Eye (tissue), 1 donor: ENCODE measurements at regions not wholly inside any gene's neighbourhood (a gene's known extent, or its start where the extent isn't known, plus 50 kb on each side); places are given as distances from the start of the nearest gene placed in this dataset.

ENCODE experiments used
- DNase-seq: peaks from one replicate; pipeline ENCODE4 v3.0.0-alpha.2; 2015

DNA sequence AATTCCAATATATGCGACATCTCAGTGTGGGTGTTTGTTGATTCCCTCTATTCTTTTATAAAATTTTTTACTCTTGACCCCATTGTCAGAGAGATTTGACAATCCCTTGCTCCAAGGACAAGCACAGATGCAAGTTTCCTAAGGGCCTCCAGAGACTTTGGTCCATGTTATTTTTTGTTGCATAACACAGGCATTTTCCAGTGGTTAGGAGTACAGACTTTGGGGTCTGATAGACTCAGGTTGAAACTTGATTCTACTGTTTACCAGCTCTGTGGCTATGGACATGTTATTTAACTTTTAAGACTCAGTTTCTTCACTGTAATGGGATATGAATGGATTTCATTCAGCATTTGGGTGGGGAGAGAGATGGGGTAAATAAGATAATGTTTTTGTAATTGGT, 361.3 kb downstream of the ENC1 start:
- no peak for DNase-seq

DNA sequence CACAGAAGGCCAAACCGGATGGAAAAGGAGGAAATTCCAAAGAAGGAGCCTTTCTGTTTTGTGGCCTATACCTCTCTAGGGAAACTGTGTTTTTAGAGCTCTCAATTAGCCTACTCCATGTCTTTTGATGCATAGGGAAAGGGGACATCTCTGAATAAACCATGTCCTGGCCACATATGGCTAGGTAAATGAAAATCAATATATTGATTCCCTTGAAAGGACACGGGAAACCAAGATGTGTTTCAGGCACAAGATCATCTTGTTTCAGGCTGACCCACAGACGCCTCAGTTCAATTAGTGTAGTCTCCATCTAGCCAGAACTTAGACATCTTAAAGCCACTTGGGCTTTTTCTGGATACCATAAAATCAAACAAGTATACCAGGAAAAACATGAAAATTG, 363.1 kb downstream of the ENC1 start:
- peak; percentile 51 for DNase-seq

DNA sequence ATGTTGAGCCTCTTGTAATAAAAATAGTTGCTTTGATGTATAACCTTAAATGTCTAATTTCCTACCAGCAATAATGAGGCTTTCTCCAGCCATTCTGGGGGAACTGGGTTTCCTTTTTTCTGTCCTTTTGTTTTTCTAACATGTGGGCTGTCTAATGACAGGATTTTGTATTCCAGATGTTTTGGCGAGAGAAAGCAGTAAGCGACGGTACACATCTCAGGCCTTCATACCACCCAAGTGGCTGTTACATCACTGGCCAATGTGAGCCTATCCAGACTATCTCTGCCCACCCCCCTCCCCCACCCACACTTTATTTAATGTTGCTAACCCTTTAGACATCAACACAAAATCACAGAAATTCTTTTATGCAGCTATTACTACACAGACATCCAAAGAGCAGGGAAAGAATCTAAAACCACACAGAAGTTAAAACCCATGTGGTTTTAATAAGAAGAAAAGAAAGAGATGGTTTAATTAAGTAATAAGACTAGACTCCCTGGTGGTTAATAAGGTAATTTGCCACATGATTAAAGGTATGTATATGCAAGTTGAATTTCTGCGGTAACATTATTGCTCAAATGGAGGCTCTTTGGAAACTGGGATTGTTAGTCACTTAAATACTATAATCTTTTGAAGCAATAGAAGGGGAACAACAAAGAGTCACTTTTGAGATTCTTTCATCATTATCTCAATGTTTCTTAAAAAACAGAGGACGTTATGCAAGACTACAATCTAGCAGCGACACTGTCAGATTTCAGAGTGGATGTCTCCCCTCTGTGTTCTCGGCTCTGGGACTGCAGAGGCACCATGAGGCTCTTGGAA, 365.1 kb downstream of the ENC1 start:
- peak; percentile 28 for DNase-seq

DNA sequence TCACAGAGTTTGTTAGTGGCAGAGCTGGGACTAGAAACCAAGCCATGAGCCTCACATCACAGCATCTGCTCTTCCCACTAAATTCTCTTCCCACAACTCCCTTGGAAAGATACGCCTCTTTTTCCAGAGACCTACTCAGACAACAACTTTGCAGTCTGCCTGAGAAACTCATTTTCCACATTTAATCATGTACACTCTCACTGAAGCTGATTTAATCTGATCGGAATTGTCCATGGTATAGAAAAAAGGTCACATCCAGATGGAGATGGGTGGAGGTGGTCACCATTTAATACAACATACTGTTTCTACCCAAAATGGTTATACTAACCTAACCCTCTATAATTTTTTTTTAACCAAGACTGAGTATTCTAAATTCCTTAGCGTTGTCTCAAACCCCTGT, 366.2 kb downstream of the ENC1 start:
- DNase-seq, result no peak

DNA sequence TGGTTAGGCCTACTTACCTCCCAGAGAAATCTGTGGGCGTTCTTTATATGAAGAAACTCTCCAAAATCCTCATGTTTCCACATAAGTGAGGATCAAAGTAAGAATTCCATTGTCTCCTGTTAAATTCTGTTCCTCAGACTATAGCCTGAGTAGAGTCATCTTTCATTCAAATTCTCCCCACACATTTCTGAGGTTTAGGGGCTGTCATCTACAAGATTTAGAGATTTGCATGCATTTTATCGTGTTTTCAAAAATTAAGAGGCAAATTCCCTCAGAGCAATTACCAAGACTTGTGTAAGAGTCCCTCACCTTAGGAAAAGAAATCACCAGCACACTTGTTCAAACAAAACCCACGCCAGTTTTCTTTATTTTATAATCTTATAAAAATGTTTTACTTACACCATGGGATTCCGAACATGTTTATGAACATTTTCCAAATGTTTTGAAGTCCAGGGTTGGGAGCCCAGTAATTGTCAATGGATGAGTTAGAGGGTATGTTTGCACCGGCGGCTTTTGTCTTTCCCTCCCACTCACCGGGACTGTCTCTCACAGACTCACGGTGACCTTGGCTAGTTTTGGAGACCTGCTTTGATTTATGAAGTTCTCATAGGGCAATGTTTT, 367.6 kb downstream of the ENC1 start:
- DNase-seq, result no peak

DNA sequence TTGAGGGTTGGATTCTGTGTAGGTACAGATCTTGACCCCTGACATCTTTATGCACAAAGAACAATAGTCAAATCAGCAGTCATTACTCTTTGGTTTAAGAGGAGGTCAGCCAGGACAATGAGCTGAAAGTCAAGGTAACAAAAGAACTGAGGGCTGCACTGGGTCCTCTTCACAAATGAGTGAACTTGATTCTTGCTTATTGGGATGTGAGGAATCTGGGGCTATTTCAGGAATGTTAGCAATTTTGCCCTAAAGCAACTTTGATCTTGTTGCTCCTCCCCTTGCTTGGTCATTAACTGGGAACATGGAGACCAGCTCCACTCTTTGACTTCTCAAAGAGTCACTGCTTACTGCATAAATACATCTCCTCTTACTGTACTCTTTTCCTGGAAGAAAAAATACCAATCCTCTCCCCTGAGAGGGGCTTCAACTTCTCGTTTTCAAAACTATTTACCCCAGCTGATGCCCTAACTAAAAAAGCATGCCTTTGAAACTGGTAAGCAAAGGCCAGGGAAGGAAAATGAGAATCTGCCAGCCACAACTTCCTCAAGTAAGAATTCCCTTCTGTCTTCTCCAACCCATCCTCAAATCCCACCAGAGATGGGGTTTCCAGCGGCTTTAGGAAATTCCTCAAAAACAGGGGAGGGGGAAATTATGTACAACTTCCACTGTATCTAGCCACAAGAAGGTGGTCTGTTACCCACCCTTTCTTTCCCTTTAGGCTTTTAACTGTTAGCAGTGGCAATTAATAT, 368.3 kb downstream of the ENC1 start:
- peak; percentile 65 for DNase-seq

DNA sequence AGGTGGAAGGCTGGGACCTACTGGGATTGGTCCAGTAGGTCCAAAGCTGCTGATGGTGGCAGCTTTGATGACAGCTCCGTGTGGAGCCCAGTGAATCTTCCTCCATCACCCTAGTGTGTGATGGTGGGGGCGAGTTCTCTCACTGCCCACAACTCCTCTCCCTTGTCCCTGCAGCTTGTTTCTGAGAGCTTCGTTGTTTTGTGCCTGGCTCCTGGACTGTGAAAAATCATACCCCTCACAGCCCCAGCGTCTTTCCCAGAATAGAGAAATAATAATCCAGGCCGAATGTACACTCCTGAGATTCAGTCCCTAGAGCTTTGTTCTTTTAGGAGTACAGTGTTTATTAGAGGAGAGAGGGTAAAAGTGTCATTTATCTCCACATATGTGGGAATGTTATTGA, 372.2 kb downstream of the ENC1 start:
- DNase-seq, result no peak

DNA sequence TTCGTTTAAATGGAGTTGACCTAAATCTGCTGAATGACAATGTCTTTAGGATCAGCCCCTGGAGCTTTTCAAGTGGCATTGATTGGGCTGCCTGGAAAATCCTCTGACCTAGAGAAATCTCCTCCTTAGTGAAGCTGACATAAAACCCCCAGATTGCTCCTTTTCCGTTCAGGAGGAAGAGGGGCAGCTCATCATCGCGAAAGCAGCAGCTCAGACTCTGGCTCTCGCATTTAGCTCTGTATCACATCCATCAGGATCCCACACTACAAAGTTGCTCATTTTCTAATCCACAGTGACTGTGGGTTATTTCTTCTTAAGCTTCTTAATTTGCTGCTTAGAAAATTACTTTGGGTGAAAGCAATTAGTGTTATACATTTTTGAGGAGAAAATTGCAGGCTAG, 373.7 kb downstream of the ENC1 start:
- DNase-seq, result peak; percentile 34

DNA sequence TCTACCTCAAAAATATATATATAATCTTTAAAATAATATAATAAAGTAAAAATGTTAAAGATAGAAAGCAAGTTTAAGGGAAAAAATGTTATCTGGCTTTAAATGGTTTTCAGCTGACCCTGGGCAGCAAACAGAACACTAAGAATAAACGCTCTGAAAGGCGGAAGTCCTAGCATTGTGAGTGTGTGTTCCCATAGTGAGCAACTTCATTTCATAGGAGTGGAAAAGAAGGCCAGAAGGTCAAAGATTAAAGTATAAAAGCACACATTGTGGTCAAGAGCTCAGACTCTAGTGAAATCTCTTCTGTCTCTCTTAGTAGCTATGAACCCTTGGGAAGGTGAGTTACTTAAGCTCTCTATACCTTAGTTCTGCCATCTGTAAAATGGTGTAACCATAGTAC, 374.4 kb downstream of the ENC1 start:
- no peak for DNase-seq

DNA sequence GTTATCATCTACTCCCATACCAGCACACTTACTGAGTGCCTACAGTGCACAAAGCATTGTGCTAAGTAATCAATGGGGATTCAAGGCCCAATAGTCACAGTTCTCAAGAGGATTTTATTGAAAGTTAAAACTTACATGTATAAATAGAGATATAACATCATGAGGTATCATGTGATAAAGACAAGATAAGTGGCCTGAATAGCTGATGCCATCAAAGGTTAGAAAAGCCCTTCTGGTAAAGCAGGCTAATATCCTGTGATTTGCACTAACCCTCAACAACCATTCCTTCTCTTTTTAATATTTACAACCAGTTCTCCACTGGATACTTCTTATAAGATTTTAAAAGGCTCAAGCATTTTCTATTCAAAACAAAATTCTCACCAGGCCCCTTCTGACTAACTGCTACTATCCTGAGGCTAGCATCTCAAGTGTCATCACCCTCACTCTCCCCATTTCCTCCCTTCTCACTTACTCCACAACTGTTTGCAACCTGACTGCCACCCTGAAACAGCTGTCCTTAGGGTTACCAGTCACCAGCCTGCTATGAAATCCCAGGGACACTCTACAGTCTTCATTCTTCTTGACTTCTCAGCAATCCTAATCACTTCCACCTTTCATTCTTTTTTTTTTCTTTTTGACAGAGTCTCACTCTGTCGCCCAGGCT, 377.9 kb downstream of the ENC1 start:
- DNase-seq, result no peak

DNA sequence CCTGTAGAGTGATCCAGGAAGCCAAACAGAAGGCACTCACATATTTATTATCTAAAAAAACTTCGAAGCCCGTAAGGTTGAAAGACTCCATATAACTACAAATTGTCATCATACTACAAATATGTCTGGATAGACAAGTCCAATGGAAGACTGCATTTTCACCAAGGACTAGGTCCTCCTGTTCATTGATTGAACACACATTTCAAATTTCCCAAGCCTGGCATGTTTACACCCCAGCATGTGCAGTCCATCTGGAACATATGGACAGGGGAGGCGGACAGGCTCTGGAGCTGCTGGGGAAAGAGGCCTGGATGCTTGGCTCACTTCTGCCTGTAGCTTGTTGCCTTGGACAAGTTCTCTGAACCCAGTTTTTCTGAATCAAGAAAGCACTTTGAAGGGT, 378.7 kb downstream of the ENC1 start:
- DNase-seq, result peak; percentile 56

DNA sequence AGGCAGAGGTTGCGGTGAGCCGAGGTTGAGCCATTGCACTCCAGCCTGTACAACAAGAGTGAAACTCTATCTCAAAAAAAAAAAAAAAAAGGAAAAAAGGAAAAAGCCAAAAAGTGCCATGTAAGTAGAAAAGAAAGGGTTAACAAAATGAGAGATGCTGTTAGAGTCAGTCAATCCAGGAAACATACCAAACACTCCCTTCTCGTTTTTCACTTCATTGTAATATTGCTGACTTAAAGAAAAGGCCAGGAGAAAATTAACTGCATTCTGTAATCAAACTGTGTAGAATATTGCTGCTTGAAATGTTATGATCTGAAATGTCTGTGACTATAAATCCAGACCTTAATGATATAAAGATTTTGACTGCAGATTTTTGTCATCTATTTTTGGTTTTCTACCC, 379.1 kb downstream of the ENC1 start:
- no peak for DNase-seq

DNA sequence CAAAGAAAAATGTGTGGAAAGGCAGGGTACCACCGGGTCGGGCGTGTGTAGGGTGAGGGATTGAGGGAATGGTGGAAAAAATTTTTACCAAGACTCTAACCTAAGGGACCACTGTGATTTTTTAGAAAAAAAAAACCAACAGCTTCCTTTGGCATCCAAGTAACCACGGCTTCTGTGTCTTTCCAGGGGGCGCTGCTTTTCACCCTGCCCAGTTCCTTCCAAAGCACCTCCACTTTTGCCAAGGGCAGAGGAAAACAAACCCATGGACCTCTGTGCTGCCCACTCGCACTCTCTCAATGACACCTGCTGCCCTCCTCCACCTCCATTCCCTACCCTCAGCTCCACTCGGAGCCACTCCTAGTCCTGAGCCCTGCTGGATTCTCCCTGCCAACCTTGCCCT, 381.0 kb downstream of the ENC1 start:
- no peak for DNase-seq

DNA sequence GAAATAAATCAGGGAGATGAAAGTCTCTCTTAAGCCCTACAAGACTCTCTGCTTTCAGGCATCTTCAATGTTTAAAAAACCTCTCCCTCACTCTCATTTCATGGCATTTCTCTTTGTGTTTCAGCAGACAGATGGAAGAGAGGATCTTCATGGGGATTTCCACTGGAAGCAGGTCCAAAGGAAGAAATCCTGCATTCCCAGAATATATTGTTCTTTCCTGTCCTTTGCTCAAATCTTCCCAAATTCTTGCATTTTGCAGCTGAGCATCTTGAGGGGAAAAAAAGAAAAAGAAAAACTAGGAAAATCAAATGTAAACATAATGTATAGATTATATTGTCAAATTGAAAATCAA, 382.2 kb downstream of the ENC1 start:
- DNase-seq, result no peak

DNA sequence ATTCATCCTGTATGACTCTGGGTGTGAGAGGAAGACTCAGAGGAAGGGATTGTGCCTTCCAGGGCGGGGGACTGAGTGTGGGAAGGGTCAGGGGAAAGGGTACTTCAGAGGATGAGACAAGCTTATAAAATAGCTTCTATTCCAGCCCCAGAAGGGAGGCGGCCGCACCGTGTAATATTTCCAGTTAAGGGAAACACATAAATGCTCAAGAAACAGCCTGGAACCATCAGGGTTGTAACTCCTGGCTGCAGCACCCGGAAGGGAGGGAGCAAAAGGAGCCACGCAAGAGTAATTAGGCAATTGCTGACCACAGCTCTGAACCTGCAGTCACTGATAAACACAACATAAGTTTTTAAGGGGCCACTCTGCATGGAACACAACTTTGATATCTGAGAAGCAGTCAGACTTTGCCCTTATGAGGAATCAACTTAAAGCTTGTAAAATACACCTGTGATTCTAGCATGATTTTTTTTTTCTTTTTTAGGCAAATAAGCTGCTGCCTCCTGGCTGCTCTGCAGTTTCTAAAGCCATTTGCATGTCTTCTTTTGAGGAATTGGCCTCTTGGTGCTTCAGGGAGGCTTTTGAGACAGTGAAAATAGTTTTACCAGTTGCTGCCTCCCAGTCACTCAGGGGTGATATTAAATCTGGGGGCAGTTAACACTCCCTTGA, 382.7 kb downstream of the ENC1 start:
- no peak for DNase-seq

DNA sequence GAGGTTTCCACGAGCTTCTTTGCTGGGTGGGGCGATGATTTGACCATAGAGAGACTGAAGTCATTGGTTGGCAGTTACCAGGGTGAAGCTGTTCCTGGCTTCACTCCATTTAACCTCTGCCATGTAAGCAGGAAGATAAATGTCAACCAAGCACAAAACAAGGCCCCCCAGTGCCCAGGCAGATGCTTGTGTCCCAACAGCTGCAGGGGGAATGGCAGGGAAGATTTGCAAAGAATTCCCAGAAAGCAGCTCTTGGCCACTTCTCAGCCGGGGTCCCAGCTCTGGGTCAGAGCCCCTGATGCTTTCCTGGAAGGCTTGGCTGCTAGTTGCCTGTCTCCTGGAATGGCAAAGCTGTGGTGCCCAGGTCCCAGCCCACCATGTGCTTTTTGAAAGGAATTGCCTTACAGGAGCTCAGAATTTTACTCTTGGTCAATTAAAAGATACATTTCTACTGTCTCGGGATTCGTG, 383.4 kb downstream of the ENC1 start:
- DNase-seq, result no peak

DNA sequence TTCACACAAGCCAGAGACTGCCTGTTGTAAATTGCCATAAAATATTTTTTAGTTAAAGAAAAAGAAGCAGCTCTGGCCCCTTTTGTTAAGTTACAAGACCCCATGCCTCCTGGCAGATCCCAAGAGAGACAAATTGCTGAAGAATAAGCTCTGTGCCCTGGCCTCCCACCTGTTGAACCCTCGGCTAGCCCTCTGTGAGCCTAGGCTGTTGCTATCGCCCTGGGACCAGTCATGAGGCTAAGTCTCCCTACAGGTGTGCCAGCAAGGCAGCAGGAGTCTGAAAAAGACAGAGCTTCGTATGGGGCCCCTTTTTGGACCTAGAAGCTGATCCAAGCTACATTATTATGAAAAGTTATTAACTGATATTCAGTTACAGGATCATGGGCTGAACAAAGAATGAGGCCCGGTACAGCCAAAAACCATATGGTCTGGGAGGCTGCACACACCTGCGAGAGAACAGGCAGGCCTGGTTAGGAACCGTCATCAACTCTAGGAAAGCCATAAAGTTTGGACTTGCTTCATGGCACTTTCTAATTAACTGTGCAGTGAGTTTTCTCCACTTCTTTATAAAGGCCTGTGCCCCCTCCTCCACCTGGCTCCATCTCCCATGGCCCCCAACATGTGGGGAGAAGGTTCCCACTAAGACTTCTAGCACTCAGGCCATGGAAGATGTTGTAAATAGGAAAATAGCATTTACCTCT, 384.7 kb downstream of the ENC1 start:
- no peak for DNase-seq

DNA sequence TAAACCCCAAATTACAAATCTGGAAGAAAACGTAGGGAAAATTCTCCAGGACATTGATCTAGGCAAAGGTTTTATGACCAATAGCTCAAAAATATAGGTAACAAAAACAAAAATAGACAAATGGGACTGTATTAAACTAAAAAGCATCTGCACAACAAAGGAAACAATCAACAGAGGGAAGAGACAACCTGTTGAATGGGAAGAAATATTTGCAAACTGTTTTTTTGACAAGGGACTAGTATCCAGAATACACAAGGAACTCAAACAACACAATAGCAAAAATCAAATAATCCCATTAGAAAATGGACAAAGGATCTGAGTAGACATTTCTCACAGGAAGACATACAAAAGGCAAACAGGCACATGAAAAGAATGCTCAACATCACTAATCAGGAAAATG, 386.3 kb downstream of the ENC1 start:
- no peak for DNase-seq

DNA sequence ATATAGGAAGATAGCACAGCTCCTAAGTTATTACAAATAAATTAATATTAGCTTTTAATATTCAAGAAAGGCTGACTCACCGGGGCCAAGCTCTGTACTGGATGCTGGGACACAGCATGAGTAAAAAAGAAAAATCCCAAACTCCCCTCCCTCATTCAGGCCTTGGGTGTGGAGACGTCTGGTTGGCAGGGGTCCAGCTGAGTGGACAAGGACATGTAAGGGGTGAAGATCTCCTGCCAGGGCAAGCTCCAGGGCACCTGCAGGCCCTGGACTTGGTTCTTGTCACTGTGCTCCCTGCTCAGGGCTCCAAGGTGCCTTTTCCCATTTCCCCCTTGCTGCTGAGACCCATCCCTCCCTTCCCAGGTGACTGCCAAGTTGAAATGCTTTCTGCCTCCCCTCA, 388.5 kb downstream of the ENC1 start:
- DNase-seq, result no peak

DNA sequence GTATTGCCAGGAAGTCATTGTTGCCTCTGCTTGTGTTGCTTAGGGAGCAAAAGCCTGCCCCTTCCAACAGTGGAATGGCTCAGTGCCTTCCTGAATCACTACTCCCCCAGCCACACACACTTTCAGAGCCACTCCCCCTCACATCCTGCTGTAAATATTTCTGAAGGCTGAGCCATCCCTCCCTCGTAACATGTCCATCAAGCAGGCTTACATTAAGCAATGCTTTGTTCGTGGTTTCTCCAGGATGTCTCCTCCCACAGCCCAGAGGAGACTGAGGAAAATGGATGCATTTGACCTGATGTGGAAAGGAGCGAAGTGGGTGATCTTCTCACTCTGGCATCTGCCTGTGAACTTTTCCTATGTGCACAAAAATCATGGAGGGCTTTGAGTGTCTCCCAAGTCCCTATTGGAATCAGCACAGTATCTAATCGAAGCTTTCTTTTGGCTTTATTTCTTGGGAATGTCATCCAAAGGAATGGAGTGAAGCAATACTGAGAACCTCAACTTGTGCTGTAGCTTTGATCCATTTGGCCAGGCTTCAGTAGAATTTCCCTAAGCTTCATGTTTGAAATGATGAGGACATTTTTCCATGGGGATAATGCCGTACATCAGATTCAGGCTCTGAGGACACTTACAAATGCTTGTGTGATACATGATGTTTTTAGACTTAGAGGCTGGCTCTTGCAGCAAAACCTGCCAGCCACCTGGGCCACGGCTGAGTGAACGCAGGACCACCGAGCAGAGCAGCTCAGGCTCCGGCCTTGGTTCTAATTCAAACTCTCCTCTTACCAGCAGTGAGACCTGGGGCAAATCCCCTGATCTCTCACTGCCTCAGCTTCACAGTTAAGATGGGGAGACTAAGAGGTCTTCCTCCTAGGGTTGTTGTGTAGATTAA, 389.1 kb downstream of the ENC1 start:
- peak; percentile 48 for DNase-seq
